ENCODE measurements at regions not wholly inside any gene's neighbourhood (a gene's known extent, or its start where the extent isn't known, plus 50 kb on each side); places are given as distances from the start of the nearest gene placed in this dataset.
"Not testable (repeated sequence)": the region's sequence is repeated elsewhere in the genome, so short reads cannot be mapped to it uniquely, and the experiment has no call there.

DNA sequence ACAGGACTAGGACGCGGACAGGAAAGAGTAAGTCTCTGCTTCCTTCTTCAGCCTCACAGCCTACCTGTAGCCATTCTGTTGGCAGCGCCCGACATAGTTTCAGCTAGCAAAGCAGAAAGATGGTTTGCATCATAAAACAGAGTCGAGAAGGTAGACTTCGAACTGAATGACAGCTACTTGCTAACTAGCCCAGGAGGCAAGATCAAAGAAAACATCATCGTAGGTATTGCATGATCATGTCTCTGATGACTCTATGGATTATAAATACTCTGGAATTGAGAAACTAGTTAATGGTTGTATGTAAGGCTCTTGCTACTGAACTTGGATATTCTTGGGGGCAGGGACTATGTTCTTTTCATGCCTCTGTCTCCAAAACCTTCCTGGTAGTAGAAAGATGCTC, 333.1 kb upstream of the KLF3 start:
- no peak for DNase-seq (ENCODE audit: low read depth)
- no peak for TF ChIP-seq CTCF (IDR thresholded peaks at IDR 0.05; ENCODE audit: insufficient read depth, low read length)
- H3K4me3 ChIP-seq (ENCODE audit: low read depth, low read length) = no peak overlapping the region

- no peak for TF ChIP-seq CTCF (IDR thresholded peaks at IDR 0.05; ENCODE audit: insufficient read depth, low read length)
- DNase-seq (ENCODE audit: low read depth) = no peak
These were observed 331.3 kb upstream of the KLF3 start for GRCh38 chr4:38332699-38333098.

GRCh38 chr4:38333219-38333618, 330.8 kb upstream of the KLF3 start:
- peak; percentile 21 for DNase-seq (ENCODE audit: low read depth)
- no peak for TF ChIP-seq CTCF (IDR thresholded peaks at IDR 0.05; ENCODE audit: insufficient read depth, low read length)
- H3K4me3 ChIP-seq (ENCODE audit: low read depth, low read length) = no peak overlapping the region

More at GRCh38 chr4:38332699-38333098, 331.3 kb upstream of the KLF3 start:
- no peak overlapping the region for H3K4me3 ChIP-seq (ENCODE audit: low read depth, low read length)

DNA sequence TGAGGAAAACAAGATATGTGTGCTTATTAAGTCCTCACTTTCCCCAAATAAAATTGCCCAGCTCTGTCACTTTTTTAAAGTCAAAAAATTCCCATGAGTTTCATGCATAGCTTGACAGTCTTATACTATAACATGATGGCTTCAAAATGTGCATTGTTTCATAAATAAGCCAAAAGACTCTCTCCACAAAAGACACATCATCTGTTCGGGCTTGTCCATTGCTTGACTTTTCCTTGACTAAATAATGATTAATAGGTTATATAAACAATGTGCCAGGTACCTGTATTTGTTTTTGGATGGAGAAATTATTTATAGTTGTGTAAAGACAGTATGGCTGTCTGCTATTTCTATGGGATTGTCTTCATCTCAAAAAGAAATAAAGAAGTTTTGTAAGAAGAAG, 329.2 kb upstream of the KLF3 start:
- no peak for TF ChIP-seq CTCF (IDR thresholded peaks at IDR 0.05; ENCODE audit: insufficient read depth, low read length)
- no peak overlapping the region for H3K4me3 ChIP-seq (ENCODE audit: low read depth, low read length)
- DNase-seq (ENCODE audit: low read depth) = no peak

- H3K4me3 ChIP-seq (ENCODE audit: low read depth, low read length); DNase-seq (ENCODE audit: low read depth): not testable (repeated sequence)
These were observed 325.1 kb upstream of the KLF3 start for GRCh38 chr4:38338939-38339338.

DNA sequence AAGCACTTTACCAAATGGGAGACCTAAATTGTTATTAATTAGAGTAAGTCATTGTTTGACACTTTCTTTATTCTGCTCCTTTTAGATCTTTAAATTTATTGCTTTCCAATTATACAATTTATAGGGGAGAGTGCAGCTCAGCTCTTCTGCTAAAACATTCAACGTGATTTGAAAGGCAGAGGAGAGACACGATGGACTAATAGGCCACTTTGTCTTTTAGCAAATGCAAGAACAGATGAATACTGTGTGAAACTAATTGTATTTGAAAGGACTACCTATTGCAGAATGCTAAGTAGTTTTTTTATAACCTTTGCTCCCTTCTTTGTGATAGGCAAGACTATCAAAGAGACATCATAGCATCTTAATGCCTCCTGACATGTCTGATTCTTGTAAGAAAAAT, 320.4 kb upstream of the KLF3 start:
- H3K4me3 ChIP-seq (ENCODE audit: low read depth, low read length) = no peak overlapping the region
- TF ChIP-seq CTCF (IDR thresholded peaks at IDR 0.05; ENCODE audit: insufficient read depth, low read length) = no peak
- no peak for DNase-seq (ENCODE audit: low read depth)

GRCh38 chr4:38344929-38345328, 319.1 kb upstream of the KLF3 start:
- no peak for DNase-seq (ENCODE audit: low read depth)
- H3K4me3 ChIP-seq (ENCODE audit: low read depth, low read length) = no peak overlapping the region
- TF ChIP-seq CTCF (IDR thresholded peaks at IDR 0.05; ENCODE audit: insufficient read depth, low read length) = no peak
